ENCODE measurements at regions not wholly inside any gene's neighbourhood (a gene's known extent, or its start where the extent isn't known, plus 50 kb on each side); places are given as distances from the start of the nearest gene placed in this dataset.

- peak; percentile 10 to 35 for DNase-seq
Measured at GRCh38 chr2:199707593-199708185, 143.3 kb downstream of the FTCDNL1 start.

GRCh38 chr2:199705538-199705937 lies 145.5 kb downstream of the FTCDNL1 start:
- no peak for DNase-seq

GRCh38 chr2:199704358-199705238 lies 146.4 kb downstream of the FTCDNL1 start:
- DNase-seq, result peak; percentile 76 to 79

GRCh38 chr2:199703199-199703598 lies 147.8 kb downstream of the FTCDNL1 start:
- DNase-seq, result no peak

GRCh38 chr2:199697469-199697868 lies 153.5 kb downstream of the FTCDNL1 start:
- DNase-seq, result no peak

- DNase-seq, result no peak
Measured at GRCh38 chr2:199696048-199696447, 154.9 kb downstream of the FTCDNL1 start.

- no peak for DNase-seq
Measured at GRCh38 chr2:199693861-199694260, 157.1 kb downstream of the FTCDNL1 start.

GRCh38 chr2:199692489-199692888 lies 158.5 kb downstream of the FTCDNL1 start:
- no peak for DNase-seq

- DNase-seq, result no peak
Measured at GRCh38 chr2:199690225-199690624, 160.8 kb downstream of the FTCDNL1 start.

- no peak for DNase-seq
Measured at GRCh38 chr2:199685669-199686068, 165.3 kb downstream of the FTCDNL1 start.

- no peak for DNase-seq
Measured at GRCh38 chr2:199684832-199685231, 166.2 kb downstream of the FTCDNL1 start.

GRCh38 chr2:199684168-199684567 lies 166.8 kb downstream of the FTCDNL1 start:
- no peak for DNase-seq

GRCh38 chr2:199682001-199682400 lies 169.0 kb downstream of the FTCDNL1 start:
- DNase-seq, result no peak

GRCh38 chr2:199680482-199680881 lies 170.5 kb downstream of the FTCDNL1 start:
- DNase-seq, result no peak

- DNase-seq, result no peak
Measured at GRCh38 chr2:199679883-199680282, 171.1 kb downstream of the FTCDNL1 start.

- DNase-seq, result no peak
Measured at GRCh38 chr2:199677881-199678280, 173.1 kb downstream of the FTCDNL1 start.

GRCh38 chr2:199668645-199669044 lies 182.3 kb downstream of the FTCDNL1 start:
- no peak for DNase-seq

GRCh38 chr2:199663157-199663556 lies 187.8 kb downstream of the FTCDNL1 start:
- no peak for DNase-seq

GRCh38 chr2:199662255-199662654 lies 188.7 kb downstream of the FTCDNL1 start:
- no peak for DNase-seq

- DNase-seq, result no peak
Measured at GRCh38 chr2:199660167-199660566, 190.8 kb downstream of the FTCDNL1 start.

- DNase-seq, result no peak
Measured at GRCh38 chr2:199659207-199659606, 191.8 kb downstream of the FTCDNL1 start.

GRCh38 chr2:199646439-199646838 lies 188.7 kb upstream of the SATB2 start:
- no peak for DNase-seq

GRCh38 chr2:199631129-199631528 lies 173.4 kb upstream of the SATB2 start:
- DNase-seq, result no peak

GRCh38 chr2:199629301-199629700 lies 171.6 kb upstream of the SATB2 start:
- no peak for DNase-seq
